ENCODE measurements at regions not wholly inside any gene's neighbourhood (a gene's known extent, or its start where the extent isn't known, plus 50 kb on each side); places are given as distances from the start of the nearest gene placed in this dataset.

DNA sequence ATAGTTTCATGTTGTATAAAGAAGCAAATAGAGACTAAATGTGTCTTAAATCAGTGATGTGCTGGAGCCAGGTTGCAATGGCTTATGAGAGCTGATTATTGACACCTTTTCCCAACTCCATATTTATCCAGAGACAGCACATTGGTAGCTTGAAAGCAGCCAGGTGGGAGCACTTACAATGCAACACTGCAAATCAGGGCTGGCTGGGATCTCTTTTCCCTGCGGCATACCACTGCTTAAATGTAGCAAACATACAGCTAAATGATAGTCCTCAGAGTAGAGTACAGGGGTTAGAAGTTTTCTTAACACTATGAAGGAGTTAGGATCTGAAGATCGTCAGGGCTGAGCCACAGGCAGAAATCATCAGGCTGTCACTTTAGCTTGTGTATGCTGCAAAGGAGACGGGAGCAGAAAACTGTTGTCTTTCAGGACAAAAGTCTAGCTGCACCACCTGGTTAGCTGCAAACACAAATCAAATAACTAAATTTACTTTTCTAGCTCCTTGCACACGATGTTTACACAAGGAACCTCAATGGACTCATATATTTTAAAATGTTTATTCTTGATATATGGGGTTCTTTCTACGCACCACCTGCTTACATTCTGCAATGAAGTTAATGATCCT, 527.3 kb downstream of the TLL1 start:
- Histone ChIP-seq H3K36me3 (ENCODE audit: low read length) (no peaks in the 10 kb centered on the region), H3K9me2 (replicated peaks; ENCODE audit: insufficient read depth, low read length) (no peaks in the 10 kb centered on the region), H3K27ac (ENCODE audit: low read depth, low read length) (no peak overlapping the region), H3F3A (ENCODE audit: insufficient read depth) (no peaks in the 10 kb centered on the region), H4K20me1 (ENCODE audit: low read depth, low read length) (no peaks in the 10 kb centered on the region), H3K9me3 (ENCODE audit: insufficient read depth, low read length) (no peaks in the 10 kb centered on the region), H2AFZ (ENCODE audit: low read depth, low read length, severe bottlenecking) (no peak overlapping the region), H3K27me3 (ENCODE audit: low read length) (no peaks in the 10 kb centered on the region), H3K79me2 (ENCODE audit: insufficient read depth, low read length) (no peaks in the 10 kb centered on the region), H3K4me3 (ENCODE audit: insufficient read depth, low read length, poor library complexity, severe bottlenecking) (no peak overlapping the region), H3K9ac (ENCODE audit: low read length) (no peak overlapping the region), H3K4me2 (ENCODE audit: low read depth, low read length, poor library complexity, severe bottlenecking) (no peak overlapping the region)
- TF ChIP-seq, protein P1, sequence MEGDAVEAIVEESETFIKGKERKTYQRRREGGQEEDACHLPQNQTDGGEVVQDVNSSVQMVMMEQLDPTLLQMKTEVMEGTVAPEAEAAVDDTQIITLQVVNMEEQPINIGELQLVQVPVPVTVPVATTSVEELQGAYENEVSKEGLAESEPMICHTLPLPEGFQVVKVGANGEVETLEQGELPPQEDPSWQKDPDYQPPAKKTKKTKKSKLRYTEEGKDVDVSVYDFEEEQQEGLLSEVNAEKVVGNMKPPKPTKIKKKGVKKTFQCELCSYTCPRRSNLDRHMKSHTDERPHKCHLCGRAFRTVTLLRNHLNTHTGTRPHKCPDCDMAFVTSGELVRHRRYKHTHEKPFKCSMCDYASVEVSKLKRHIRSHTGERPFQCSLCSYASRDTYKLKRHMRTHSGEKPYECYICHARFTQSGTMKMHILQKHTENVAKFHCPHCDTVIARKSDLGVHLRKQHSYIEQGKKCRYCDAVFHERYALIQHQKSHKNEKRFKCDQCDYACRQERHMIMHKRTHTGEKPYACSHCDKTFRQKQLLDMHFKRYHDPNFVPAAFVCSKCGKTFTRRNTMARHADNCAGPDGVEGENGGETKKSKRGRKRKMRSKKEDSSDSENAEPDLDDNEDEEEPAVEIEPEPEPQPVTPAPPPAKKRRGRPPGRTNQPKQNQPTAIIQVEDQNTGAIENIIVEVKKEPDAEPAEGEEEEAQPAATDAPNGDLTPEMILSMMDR (IDR thresholded peaks at IDR 0.05; ENCODE audit: insufficient read depth, low read length, poor library complexity, severe bottlenecking), result no peak
- no peak for TF ChIP-seq EZH2phosphoT487 (conservative IDR thresholded peaks at IDR 0.05; ENCODE audit: low read length)

DNA sequence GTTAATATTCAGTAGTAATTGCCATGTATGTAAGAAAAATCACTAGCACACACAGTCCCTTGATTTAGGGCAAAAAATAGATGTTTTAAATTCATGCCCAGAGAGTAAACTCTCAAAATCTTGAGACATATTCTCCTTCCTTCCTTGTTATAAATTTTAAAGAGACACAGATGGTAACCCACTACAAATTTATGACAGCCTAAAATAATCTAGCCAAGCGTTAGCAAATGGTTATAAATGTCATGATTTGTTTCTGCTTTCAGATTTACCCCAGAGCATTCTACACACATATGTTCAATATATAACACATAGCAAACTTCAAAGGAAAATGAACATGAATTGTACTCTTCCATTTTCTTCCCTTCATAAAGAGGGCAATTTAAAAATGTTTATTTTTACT, 540.3 kb downstream of the TLL1 start:
- no peaks in the 10 kb centered on the region for H3K36me3 ChIP-seq (ENCODE audit: low read length)
- no peak overlapping the region for H3K27ac ChIP-seq (ENCODE audit: low read depth, low read length)
- no peaks in the 10 kb centered on the region for H3F3A ChIP-seq (ENCODE audit: insufficient read depth)
- H3K27me3 ChIP-seq (ENCODE audit: low read length), result no peaks in the 10 kb centered on the region
- H3K9me3 ChIP-seq (ENCODE audit: insufficient read depth, low read length), result no peaks in the 10 kb centered on the region
- TF ChIP-seq, protein P1 (IDR thresholded peaks at IDR 0.05; ENCODE audit: insufficient read depth, low read length, poor library complexity, severe bottlenecking), result no peak
- TF ChIP-seq EZH2phosphoT487 (conservative IDR thresholded peaks at IDR 0.05; ENCODE audit: low read length), result no peak
- H4K20me1 ChIP-seq (ENCODE audit: low read depth, low read length), result no peaks in the 10 kb centered on the region
- no peak overlapping the region for H2AFZ ChIP-seq (ENCODE audit: low read depth, low read length, severe bottlenecking)
- H3K4me3 ChIP-seq (ENCODE audit: insufficient read depth, low read length, poor library complexity, severe bottlenecking), result no peak overlapping the region
- H3K79me2 ChIP-seq (ENCODE audit: insufficient read depth, low read length), result no peaks in the 10 kb centered on the region
- H3K9ac ChIP-seq (ENCODE audit: low read length), result no peak overlapping the region
- H3K9me2 ChIP-seq (replicated peaks; ENCODE audit: insufficient read depth, low read length), result no peaks in the 10 kb centered on the region
- H3K4me2 ChIP-seq (ENCODE audit: low read depth, low read length, poor library complexity, severe bottlenecking), result no peak overlapping the region

DNA sequence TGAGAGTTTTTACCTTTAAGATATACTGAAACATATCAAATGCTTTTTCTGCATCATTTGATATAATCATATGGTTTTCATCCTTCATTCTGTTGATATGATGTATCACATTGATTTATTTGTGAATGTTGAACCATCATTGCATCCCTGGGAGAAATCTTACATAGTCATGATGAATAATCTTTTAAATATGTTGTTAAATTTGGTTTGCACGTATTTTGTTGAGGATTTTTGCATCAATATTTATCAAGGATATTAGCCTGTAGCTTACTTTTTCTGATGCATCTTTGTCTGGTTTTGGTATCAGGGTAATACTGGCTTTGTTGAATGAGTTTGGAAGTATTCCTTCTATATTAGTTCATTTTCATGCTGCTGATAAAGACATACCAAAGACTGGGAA, 541.4 kb downstream of the TLL1 start:
- TF ChIP-seq, protein P1 (IDR thresholded peaks at IDR 0.05; ENCODE audit: insufficient read depth, low read length, poor library complexity, severe bottlenecking), result no peak
- no peak for TF ChIP-seq EZH2phosphoT487 (conservative IDR thresholded peaks at IDR 0.05; ENCODE audit: low read length)
- no peak overlapping the region for H2AFZ ChIP-seq (ENCODE audit: low read depth, low read length, severe bottlenecking)

More for the DNA sequence above, 541.4 kb downstream of the TLL1 start:
- H3K79me2 ChIP-seq (ENCODE audit: insufficient read depth, low read length), result no peaks in the 10 kb centered on the region
- H3K27ac ChIP-seq (ENCODE audit: low read depth, low read length), result no peak overlapping the region
- no peak overlapping the region for H3K4me2 ChIP-seq (ENCODE audit: low read depth, low read length, poor library complexity, severe bottlenecking)
- no peaks in the 10 kb centered on the region for H3F3A ChIP-seq (ENCODE audit: insufficient read depth)
- no peak overlapping the region for H3K4me3 ChIP-seq (ENCODE audit: insufficient read depth, low read length, poor library complexity, severe bottlenecking)
- no peaks in the 10 kb centered on the region for H3K27me3 ChIP-seq (ENCODE audit: low read length)
- no peaks in the 10 kb centered on the region for H3K9me2 ChIP-seq (replicated peaks; ENCODE audit: insufficient read depth, low read length)
- no peaks in the 10 kb centered on the region for H3K9me3 ChIP-seq (ENCODE audit: insufficient read depth, low read length)
- H4K20me1 ChIP-seq (ENCODE audit: low read depth, low read length), result no peaks in the 10 kb centered on the region
- H3K9ac ChIP-seq (ENCODE audit: low read length), result no peak overlapping the region
- H3K36me3 ChIP-seq (ENCODE audit: low read length), result no peaks in the 10 kb centered on the region

Measured in SU-DHL-6 (cell line).